Astrocyte (in vitro differentiated cells and primary cell): ENCODE measurements at regions not wholly inside any gene's neighbourhood (a gene's known extent, or its start where the extent isn't known, plus 50 kb on each side); places are given as distances from the start of the nearest gene placed in this dataset.

Experiments
- DNase-seq: peaks from one replicate; pipeline ENCODE4 v3.0.0-alpha.2; 2010; ENCODE audit warnings: low read depth
- FAIRE-seq: peaks from 2 replicates; lab custom pipeline; 2011; peaks lifted over from hg19 to GRCh38; lab: Jason Lieb, UNC
- H2AFZ ChIP-seq: 2 replicates; pipeline ENCODE4 v1.6.0; 2012; ENCODE audit warnings: low read depth, low read length, inconsistent platforms
- H3K27ac ChIP-seq: 2 replicates; pipeline ENCODE4 v1.5.1; 2011; ENCODE audit warnings: low read depth, low read length, inconsistent platforms
- H3K27me3 ChIP-seq: 2 replicates; pipeline ENCODE4 v1.6.0; 2011; ENCODE audit warnings: low read length, inconsistent platforms; ENCODE audit not compliant: insufficient read depth
- H3K36me3 ChIP-seq: 2 replicates; pipeline ENCODE4 v1.5.1; 2011; ENCODE audit warnings: low read length, inconsistent platforms; ENCODE audit not compliant: insufficient read depth
- H3K4me1 ChIP-seq: 2 replicates; pipeline ENCODE4 v1.5.1; 2011; ENCODE audit warnings: low read length, inconsistent platforms; ENCODE audit not compliant: insufficient read depth
- H3K4me2 ChIP-seq: 2 replicates; pipeline ENCODE4 v1.6.0; 2012; ENCODE audit warnings: low read length, inconsistent platforms
- H3K4me3 ChIP-seq: 2 replicates; pipeline ENCODE4 v1.5.1; 2011; ENCODE audit warnings: low read depth, mild to moderate bottlenecking, low read length, inconsistent platforms; ENCODE audit not compliant: insufficient read depth
- H3K79me2 ChIP-seq: 2 replicates; pipeline ENCODE4 v1.6.0; 2012; ENCODE audit warnings: mild to moderate bottlenecking, low read length, inconsistent platforms; ENCODE audit not compliant: insufficient read depth
- H3K9ac ChIP-seq: 2 replicates; pipeline ENCODE4 v1.6.0; 2012; ENCODE audit warnings: mild to moderate bottlenecking, low read length, inconsistent platforms
- H3K9me3 ChIP-seq: 2 replicates; pipeline ENCODE4 v1.5.1; 2012; ENCODE audit warnings: low read depth, mild to moderate bottlenecking, low read length, inconsistent platforms; ENCODE audit not compliant: insufficient read depth
- H4K20me1 ChIP-seq: 2 replicates; pipeline ENCODE4 v1.6.0; 2012; ENCODE audit warnings: low read length, inconsistent platforms; ENCODE audit not compliant: insufficient read depth
- H3K27ac Mint-ChIP-seq: one replicate; pipeline ENCODE4 v1.8.0; 2021; ENCODE audit warnings: mild to moderate bottlenecking, mixed read lengths; ENCODE audit not compliant: unreplicated experiment
- H3K27me3 Mint-ChIP-seq: one replicate; pipeline ENCODE4 v1.8.0; 2021; ENCODE audit warnings: low read depth, mixed read lengths; ENCODE audit not compliant: unreplicated experiment
- H3K36me3 Mint-ChIP-seq: one replicate; pipeline ENCODE4 v1.8.0; 2021; ENCODE audit warnings: low read depth, mixed read lengths; ENCODE audit not compliant: unreplicated experiment
- H3K4me1 Mint-ChIP-seq: one replicate; pipeline ENCODE4 v1.8.0; 2021; ENCODE audit warnings: low read depth, mixed read lengths; ENCODE audit not compliant: unreplicated experiment
- H3K4me3 Mint-ChIP-seq: one replicate; pipeline ENCODE4 v1.8.0; 2021; ENCODE audit warnings: mild to moderate bottlenecking, moderate library complexity, mixed read lengths; ENCODE audit not compliant: unreplicated experiment
- H3K9me3 Mint-ChIP-seq: one replicate; pipeline ENCODE4 v1.8.0; 2021; ENCODE audit warnings: mild to moderate bottlenecking, mixed read lengths; ENCODE audit not compliant: unreplicated experiment
- EZH2 ChIP-seq: IDR thresholded peaks from 2 replicates; pipeline ENCODE4 v1.6.1; 2012; ENCODE audit warnings: mild to moderate bottlenecking, low read length, inconsistent platforms; ENCODE audit not compliant: insufficient read depth
- TF ChIP-seq, protein P1 (sequence below): IDR thresholded peaks from 2 replicates; pipeline ENCODE4 v1.5.1; 2011; ENCODE audit warnings: low read depth, mild to moderate bottlenecking, inconsistent platforms, low read length, moderate library complexity; ENCODE audit not compliant: insufficient read depth

DNA sequence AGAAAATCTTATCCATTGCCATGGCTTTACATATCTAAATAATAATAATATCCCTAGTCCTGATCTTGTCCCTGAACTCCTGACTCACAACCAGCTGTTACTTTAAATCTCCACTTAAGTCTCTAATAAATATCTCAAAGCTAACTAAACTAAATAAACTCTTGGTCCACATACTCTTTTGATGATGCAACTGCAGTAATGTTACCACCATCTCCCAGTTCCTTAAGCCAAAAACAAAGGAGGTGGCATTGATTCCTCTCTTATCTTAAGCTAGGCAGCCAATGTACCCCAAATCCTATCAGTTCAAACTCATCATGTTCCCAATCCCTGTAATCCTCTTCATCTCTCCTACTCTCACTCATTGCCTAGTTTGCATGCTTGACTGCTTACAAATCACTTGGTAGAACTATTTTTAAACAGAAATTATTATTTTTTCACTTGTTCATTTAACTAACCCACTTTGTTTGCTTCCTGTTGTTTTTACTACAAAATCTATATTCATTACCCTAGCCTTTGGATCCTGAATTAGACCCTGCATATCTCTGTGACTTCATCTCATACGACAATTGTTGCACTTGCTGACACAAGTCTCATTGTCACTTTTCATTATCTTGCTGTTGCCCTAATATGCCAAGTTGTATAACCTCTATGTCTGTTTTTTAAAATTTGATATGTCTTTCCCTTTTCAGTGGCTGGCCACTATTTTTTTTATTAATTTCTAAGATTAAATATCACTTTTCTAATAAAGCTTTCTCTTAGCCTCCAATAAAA is 462.2 kb downstream of the ZPLD1 start:
- Histone ChIP-seq H3K9ac (no peak overlapping the region), H3K79me2 (no peaks in the 10 kb centered on the region), H3K4me3 (no peak overlapping the region), H4K20me1 (no peaks in the 10 kb centered on the region), H3K9me3 (no peaks in the 10 kb centered on the region), H3K36me3 (no peaks in the 10 kb centered on the region), H2AFZ (no peak overlapping the region), H3K27me3 (no peaks in the 10 kb centered on the region), H3K27ac (no peak overlapping the region), H3K4me1 (no peaks in the 10 kb centered on the region), H3K4me2 (no peak overlapping the region)
- Mint-ChIP-seq H3K9me3 (no peaks in the 10 kb centered on the region), H3K27me3 (no peaks in the 10 kb centered on the region), H3K36me3 (no peaks in the 10 kb centered on the region), H3K27ac (no peak overlapping the region), H3K4me1 (peaks cover 4% of the 10 kb centered on the region), H3K4me3 (no peak overlapping the region)
- TF ChIP-seq EZH2: no peak
- TF ChIP-seq, protein P1, sequence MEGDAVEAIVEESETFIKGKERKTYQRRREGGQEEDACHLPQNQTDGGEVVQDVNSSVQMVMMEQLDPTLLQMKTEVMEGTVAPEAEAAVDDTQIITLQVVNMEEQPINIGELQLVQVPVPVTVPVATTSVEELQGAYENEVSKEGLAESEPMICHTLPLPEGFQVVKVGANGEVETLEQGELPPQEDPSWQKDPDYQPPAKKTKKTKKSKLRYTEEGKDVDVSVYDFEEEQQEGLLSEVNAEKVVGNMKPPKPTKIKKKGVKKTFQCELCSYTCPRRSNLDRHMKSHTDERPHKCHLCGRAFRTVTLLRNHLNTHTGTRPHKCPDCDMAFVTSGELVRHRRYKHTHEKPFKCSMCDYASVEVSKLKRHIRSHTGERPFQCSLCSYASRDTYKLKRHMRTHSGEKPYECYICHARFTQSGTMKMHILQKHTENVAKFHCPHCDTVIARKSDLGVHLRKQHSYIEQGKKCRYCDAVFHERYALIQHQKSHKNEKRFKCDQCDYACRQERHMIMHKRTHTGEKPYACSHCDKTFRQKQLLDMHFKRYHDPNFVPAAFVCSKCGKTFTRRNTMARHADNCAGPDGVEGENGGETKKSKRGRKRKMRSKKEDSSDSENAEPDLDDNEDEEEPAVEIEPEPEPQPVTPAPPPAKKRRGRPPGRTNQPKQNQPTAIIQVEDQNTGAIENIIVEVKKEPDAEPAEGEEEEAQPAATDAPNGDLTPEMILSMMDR: no peak
- FAIRE-seq: no peak
- DNase-seq: peak; percentile 12

DNA sequence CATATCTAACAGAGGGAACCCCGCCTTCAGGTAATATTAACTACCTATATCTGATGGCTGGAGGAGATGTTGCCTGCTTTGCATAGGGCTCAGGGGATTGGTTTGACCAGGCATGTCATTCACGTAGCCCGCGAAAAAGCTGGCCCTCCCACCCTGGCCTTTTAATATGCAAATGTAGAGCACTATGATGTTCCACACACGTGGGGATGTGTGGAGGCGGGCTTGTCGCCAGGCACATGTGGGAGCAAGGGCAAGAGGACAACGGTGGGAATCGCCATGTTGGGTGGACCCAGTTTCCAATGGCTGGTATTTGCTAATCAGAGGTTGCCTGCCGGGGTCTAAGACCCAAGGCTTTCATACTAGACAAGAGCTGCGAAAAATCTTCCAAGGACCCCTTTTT is 469.8 kb downstream of the ZPLD1 start:
- no peaks in the 10 kb centered on the region for H3K27me3 Mint-ChIP-seq
- H3K9me3 Mint-ChIP-seq: no peaks in the 10 kb centered on the region
- no peaks in the 10 kb centered on the region for H3K4me1 Mint-ChIP-seq
- Histone ChIP-seq H3K27ac (no peak overlapping the region), H3K9me3 (no peaks in the 10 kb centered on the region), H2AFZ (no peak overlapping the region), H3K79me2 (no peaks in the 10 kb centered on the region), H3K36me3 (no peaks in the 10 kb centered on the region), H3K4me1 (no peaks in the 10 kb centered on the region), H3K4me3 (no peak overlapping the region), H3K4me2 (no peak overlapping the region), H3K9ac (no peak overlapping the region), H4K20me1 (no peaks in the 10 kb centered on the region), H3K27me3 (no peaks in the 10 kb centered on the region)
- H3K36me3 Mint-ChIP-seq: no peaks in the 10 kb centered on the region
- FAIRE-seq: no peak
- TF ChIP-seq, protein P1: no peak
- no peak for TF ChIP-seq EZH2
- DNase-seq: no peak
- H3K27ac Mint-ChIP-seq: no peak overlapping the region
- no peak overlapping the region for H3K4me3 Mint-ChIP-seq

DNA sequence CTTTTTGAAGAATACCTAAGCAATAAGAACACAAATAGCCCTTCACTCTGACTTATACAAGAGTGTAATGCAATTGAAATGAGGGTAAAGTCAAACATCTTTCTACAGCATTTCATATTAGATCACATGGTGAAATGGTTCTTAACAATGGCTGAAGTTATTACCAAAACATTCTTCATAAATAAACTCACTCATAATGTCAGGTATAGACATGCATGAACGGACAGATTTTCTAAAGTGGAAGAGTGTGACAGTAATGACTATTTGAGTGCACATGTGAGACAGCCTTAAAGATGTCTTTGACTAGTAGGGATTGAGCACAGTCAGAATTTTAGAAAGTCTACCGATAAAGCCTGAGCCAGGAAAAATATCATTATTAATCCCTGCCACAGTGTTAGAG is 471.0 kb downstream of the ZPLD1 start:
- Histone ChIP-seq H3K36me3 (no peaks in the 10 kb centered on the region), H3K27ac (no peak overlapping the region), H3K9ac (no peak overlapping the region), H4K20me1 (no peaks in the 10 kb centered on the region), H3K27me3 (no peaks in the 10 kb centered on the region), H3K4me3 (no peak overlapping the region), H3K4me2 (no peak overlapping the region), H2AFZ (no peak overlapping the region), H3K4me1 (no peaks in the 10 kb centered on the region), H3K79me2 (no peaks in the 10 kb centered on the region), H3K9me3 (no peaks in the 10 kb centered on the region)
- Mint-ChIP-seq H3K27me3 (no peaks in the 10 kb centered on the region), H3K27ac (no peak overlapping the region), H3K9me3 (no peaks in the 10 kb centered on the region), H3K4me1 (no peaks in the 10 kb centered on the region), H3K4me3 (no peak overlapping the region), H3K36me3 (no peaks in the 10 kb centered on the region)
- DNase-seq: no peak
- no peak for TF ChIP-seq EZH2
- TF ChIP-seq, protein P1: no peak
- FAIRE-seq: no peak
